ENCODE measurements at regions not wholly inside any gene's neighbourhood (a gene's known extent, or its start where the extent isn't known, plus 50 kb on each side); places are given as distances from the start of the nearest gene placed in this dataset.

- Histone ChIP-seq H4K20me1 (ENCODE audit: insufficient read depth) (no peaks in the 10 kb centered on the region), H3K4me1 (ENCODE audit: insufficient read depth) (no peaks in the 10 kb centered on the region), H3K9me3 (ENCODE audit: low read depth) (no peaks in the 10 kb centered on the region), H2AFZ (no peak overlapping the region; the same call in 1 of the 2 replicates), H3K9ac (no peak overlapping the region), H3K36me3 (ENCODE audit: low read depth) (no peaks in the 10 kb centered on the region), H3K9me2 (ENCODE audit: insufficient read depth) (no peaks in the 10 kb centered on the region), H3K4me3 (no peak overlapping the region), H3K79me2 (ENCODE audit: insufficient read depth) (no peaks in the 10 kb centered on the region), H3F3A (ENCODE audit: insufficient read depth) (no peaks in the 10 kb centered on the region), H3K4me2 (ENCODE audit: unreplicated experiment) (no peak overlapping the region), H3K27me3 (replicated peaks; ENCODE audit: insufficient read depth) (no peaks in the 10 kb centered on the region), H3K27ac (no peak overlapping the region)
- in situ Hi-C loops (cut with MboI): no loop called here
- 88 to 96% methylated on average over 7 of the region's 7 CpGs for WGBS, 2 experiments (ENCODE audit: low coverage in 1 of 2, low lambda C conversion rate in 2 of 2, missing lambda C conversion rate in 2 of 2)
- TF ChIP-seq EZH2phosphoT487 (IDR thresholded peaks at IDR 0.05; ENCODE audit: insufficient read depth, low read depth) (no peak), EZH2 (IDR thresholded peaks at IDR 0.05; ENCODE audit: insufficient read depth, poor library complexity, severe bottlenecking) (no peak)
- DNase-seq: no peak
Observed at GRCh38 chr3:4928277-4928789, 50.9 kb upstream of the BHLHE40 start.
